Putamen (tissue), 1 donor: ENCODE measurements at regions not wholly inside any gene's neighbourhood (a gene's known extent, or its start where the extent isn't known, plus 50 kb on each side); places are given as distances from the start of the nearest gene placed in this dataset.
"Not testable (repeated sequence)": the region's sequence is repeated elsewhere in the genome, so short reads cannot be mapped to it uniquely, and the experiment has no call there.

Experiments used
- DNase-seq: peaks from one replicate; pipeline ENCODE4 v3.0.0-alpha.2; 2016; ENCODE audit warnings: low spot score

DNA sequence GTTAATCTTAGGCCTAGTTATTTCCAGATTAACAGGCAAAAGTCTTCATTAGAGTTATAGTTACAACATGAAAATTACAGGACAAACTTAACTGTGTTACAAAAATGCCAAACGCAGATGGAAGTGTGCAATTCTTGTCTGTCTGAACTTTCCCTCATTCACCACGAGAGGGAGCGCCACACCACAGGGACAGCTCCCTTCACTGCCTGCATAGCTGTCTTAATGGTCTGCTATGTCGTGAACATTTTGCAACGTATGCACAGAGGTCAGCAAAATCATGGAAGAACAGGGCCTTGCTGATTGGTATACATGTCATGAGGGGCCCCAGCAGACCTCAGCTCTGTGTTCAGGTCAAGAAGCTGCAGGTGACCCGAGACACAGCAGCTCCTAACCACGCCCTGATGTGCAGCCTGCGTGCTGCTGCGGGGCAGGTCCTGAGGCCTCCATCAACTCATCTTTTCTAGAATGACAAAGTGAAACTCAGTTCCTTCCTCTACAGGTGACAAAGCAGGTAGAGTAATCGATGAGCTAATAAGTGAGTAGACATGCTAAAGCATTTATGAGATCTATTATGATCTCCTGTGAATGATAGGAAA is 78.8 kb upstream of the ATP8B1 start:
- peak; percentile 75 for DNase-seq

DNA sequence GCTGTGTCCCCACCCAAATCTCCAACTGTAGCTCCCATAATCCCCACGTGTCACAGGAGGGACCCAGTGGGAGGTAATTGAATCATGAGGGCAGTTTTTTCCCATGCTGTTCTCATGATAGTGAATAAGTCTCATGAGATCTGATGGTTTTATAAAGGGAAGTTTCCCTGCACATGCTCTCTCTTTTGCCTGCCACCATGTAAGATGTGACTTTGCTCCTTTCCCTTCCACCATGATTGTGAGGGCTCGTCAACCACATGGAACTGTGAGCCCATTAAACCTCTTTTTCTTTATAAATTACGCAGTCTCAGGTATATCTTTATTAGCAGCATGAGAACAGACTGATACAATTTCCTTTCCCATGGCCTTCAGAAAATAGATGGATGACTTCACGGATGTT is 76.8 kb upstream of the ATP8B1 start:
- DNase-seq = not testable (repeated sequence)

DNA sequence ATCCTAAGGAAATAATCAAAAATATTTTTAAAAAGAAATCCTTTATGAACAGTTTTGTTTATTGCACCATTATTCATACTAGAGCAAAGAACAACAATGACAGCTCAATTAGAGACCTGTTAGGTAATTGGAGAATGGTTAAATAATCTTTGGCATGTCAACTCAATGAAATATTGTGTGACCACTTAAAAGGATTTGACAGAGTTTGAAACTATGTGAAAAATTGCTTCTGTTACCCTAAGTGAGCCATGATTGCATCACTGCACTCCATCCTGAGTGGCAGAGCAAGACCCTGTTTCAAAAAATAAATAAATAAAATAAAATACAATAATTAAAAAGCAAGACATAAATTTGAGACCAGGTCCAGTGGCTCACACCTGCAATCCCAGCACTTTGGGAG is 66.1 kb upstream of the ATP8B1 start:
- DNase-seq = no peak

DNA sequence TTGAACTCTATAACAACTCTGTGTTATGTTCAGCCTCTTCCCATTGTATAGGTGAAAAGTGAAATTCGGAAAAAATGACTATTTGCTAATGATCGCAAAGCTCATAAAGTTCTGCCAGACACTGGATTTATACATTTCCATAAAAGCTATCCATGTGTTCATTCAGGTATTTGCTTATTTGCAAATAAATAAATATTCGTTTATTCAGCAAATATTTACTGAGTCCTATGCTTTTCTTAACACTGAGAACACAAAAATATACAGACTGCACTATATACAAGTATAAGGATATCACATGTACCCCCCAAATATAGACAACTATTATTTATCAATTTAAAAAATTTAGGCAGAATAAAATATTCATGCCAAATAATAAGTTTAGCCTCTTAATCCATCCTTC is 63.2 kb upstream of the ATP8B1 start:
- DNase-seq = no peak

DNA sequence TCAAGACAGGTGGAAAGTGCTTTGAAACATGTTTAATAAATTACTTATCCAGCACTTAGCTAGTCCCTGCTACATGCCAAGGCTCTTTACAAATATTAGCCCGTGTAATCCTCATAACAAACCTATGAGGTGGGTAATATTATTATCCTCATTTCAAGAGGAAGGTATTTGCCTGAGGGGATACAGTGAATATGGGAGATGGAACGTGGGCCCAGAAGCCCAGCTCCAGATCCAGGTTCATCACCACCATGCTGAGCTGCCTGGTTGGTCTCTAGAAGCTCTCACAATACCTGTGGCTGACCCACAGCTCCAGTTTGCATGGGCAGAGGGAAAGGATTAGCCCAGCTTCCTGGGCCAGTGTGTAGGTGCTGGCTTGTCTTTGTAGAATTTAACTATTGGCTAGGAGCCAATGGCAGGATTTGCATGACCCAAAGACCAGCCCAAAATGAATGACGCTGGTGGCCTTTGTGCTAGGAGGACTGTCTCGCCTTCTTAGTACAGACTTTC is 61.6 kb upstream of the ATP8B1 start:
- DNase-seq = no peak

DNA sequence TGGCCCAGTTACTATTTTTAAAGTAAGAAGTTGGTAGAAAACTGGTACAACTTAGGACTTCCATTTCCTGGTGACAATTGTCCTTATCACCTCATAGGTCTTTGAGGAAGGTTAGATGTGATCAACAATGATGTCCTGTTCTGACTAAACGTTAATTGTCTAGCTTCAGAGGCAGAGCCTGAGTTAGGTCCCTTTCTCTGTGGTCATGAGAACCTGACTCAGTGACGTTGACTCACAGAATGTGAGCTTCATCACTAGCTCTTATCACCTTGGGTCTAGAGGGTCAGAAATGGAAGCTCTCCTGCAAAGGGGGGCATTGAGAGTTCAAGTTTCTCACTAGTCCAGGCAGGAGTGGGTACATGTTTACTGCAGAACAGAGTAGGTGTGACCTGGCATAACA is 60.6 kb upstream of the ATP8B1 start:
- no peak for DNase-seq

DNA sequence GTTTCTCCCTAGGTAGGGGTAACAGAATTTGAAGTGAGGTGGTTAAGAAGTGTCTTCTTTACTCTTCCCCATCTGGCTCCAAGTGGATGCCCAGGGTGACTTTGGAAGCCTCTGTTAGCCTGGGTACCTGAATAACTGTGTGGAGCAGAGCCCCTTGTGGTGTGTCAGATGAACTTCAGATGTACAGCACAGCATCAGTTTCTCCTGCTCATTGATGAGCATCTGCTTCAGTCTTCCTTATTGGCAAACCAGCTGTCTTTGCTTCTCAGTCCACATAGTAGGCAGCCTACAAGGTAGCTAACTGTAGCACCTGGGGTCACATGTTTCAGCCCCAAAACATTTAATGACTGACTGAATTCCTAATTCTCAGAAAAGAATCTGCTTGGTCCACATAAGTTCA is 56.2 kb upstream of the ATP8B1 start:
- DNase-seq = no peak

DNA sequence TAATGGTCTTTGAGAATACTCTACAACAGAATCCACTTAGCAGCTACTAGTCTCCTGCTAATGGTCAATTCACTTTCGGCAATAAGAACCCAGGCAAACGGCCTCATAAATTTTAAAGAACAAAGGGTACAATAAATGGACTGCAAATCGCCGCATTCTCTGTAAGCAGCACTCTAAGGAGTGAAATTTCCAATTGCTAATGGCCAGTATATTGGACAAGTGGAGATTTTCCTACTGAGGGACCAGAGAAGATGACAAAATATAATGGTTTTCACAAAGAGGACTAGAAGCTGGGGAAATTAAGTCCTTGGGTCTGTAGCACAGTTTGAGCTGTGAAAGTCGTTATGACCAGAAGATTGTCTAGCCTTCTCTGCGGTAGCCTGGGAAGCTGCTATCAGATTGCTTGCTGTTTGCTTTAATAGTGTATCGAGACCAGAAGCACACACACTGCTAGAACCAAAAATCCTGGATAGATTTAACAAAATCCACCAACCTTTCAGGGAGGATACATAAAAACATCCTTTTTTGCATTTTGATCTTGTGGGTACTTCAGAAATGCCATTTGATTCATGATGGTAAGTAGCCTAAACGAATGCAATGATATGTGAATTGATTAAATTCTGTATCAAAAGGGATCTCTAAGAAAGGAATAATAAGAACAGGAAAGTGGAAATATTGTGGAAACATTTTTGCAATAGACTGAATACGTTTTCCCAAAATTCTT is 53.6 kb upstream of the ATP8B1 start:
- DNase-seq = no peak

DNA sequence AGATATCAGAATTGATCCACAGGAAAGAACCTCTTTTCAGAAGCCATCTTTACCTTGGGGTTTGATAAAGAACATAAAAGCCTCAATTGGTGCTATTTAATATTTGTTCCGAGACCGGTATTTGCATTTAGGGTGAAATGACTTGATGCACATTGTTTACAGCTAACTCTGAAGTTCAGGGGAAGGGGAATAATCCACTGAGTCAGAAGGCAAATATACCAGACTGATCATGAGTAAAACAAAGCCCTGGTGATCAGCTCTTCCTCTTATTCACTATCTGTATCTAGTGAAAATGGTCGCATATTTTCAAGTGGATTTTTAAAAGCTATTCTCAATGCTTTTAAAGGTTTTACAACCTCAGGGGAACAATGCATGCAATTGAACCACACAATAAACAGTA is 53.0 kb upstream of the ATP8B1 start:
- no peak for DNase-seq

DNA sequence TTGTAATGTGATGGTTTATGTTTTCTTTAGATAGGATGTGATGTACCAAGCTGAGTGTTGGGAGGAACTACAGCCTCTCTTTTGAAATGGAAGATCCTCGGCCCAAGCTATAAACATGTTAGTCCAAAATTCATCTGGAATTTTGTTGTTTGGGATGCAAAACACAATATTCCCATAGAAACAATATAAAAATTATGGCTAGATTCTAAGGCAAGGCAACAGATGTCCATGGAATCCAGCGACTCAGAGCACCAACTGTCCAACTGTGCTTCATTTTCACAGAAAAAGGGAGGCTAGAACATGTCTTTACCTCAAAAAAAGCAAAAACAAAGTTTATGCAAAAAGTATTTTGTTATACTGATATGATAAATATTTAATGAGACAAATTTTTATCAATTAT is 52.4 kb upstream of the ATP8B1 start:
- no peak for DNase-seq

DNA sequence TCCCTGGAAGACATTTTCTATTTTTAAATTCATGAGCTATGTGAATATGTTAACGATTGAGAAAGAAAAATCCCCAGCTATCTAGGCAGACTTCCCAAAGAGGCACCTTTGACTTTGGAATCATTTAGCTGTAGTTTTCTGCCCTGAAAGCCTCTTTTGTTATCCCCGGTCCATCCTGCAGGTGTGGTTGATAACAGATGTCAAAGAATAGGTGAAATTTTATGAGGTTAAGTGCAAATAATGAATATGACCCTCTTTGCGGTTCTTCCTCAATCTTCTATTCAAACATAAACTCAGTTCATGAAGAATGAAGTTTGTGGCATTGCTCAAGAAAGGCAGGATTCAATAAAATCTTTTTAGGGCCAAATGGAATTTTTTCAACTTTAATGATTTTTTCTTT is 51.6 kb upstream of the ATP8B1 start:
- DNase-seq = no peak

DNA sequence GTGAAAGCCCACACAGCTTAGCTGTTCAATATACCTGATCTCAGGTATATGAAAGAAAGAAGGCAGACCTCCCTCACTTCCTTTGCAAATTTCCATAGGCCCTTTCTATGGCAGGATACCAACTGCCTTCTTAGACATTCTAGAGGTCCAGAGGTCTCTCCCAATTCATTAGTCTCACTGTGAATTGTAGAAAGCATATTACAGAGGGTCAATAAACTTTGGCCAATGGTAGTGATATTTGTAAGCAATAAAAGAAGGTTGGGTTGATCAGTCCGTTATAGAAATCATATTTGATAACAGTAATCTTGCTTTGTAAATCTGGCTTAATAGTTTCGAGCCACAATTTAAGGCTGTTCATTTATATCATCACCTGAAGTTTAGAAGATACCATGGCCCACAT is 50.7 kb upstream of the ATP8B1 start:
- no peak for DNase-seq

DNA sequence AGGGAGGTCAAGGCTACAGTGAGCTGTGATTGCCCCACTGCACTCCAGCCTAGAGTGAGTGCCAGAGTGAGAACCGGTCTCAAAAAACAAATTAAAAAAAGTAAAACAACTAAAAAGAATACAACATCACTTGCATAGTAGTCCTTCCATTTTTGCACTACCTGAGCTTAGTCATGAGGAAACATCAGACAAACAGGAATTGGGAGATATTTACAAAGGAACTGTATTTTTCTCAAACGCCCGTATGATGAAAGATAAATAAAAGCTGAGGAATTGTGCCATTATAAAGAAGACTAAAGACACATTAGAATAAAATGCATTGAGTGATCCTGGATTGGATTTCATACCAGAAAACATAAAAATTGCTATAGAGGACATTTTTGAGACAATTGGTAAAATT is 50.0 kb upstream of the ATP8B1 start:
- DNase-seq = no peak
